Prostate gland (tissue), 2 donors: ENCODE measurements at regions not wholly inside any gene's neighbourhood (a gene's known extent, or its start where the extent isn't known, plus 50 kb on each side); places are given as distances from the start of the nearest gene placed in this dataset.

Source experiments
- CTCF ChIP-seq, 4 experiments: fragments of 200-600 bp in 2 of 4; fragments of 450-650 bp in 2 of 4; sonication (generic) in 2 of 4; IDR thresholded peaks; 1 replicate in 3 of 4; 2 replicates in 1 of 4; pipeline ENCODE4 v1.5.1; 2016 to 2019; ENCODE audit warnings: antibody characterized with exemption in 4 of 4, mild to moderate bottlenecking in 2 of 4, moderate library complexity in 2 of 4
- POLR2A ChIP-seq: fragments of 450-650 bp; IDR thresholded peaks from one replicate; pipeline ENCODE4 v1.6.1; 2016; ENCODE audit warnings: antibody characterized with exemption, mild to moderate bottlenecking

- TF ChIP-seq POLR2A: no peak
- no peak for TF ChIP-seq CTCF (IDR thresholded peaks at IDR 0.05)
These were observed 240.6 kb upstream of the NAALADL2 start for GRCh38 chr3:174618368-174619080.
